A673 (cell line): ENCODE measurements at regions not wholly inside any gene's neighbourhood (a gene's known extent, or its start where the extent isn't known, plus 50 kb on each side); places are given as distances from the start of the nearest gene placed in this dataset.

Source experiments
- EZH2 ChIP-seq: fragments of 200-600 bp; sonication (generic); IDR thresholded peaks from 2 replicates; pipeline ENCODE4 v1.6.1; 2017; ENCODE audit warnings: borderline replicate concordance, low read depth, mild to moderate bottlenecking, mixed read lengths, antibody characterized with exemption, low read length; ENCODE audit not compliant: poor library complexity, severe bottlenecking
- TF ChIP-seq, protein P1 (sequence below): fragments of 300-800, 200-600 bp; sonication (generic); conservative IDR thresholded peaks from 2 replicates; pipeline ENCODE4 v1.5.1; 2017; ENCODE audit warnings: low read depth, mild to moderate bottlenecking, antibody characterized with exemption, low read length, moderate library complexity, mixed read lengths

DNA sequence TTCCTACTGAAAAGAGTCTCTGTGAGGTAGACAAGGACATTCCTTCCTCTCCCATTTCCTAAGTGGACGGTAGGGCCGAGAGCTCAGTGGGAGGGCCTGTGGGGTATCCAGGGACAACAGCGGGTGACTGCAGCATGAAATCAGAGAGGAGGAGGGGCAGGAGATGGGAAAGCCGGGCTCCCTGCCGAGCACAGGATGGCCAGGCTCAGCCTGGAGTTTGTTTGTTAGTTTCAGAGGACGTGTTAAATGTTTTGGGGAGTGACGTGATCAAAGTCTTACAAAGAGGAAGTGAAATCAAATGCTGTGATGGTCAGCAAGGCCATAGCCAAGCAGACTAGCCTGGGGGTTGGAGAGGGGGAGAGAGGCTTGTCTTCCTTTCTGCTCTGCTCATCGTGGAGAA is 152.7 kb downstream of the ADAMTS15 start:
- TF ChIP-seq, protein P1, sequence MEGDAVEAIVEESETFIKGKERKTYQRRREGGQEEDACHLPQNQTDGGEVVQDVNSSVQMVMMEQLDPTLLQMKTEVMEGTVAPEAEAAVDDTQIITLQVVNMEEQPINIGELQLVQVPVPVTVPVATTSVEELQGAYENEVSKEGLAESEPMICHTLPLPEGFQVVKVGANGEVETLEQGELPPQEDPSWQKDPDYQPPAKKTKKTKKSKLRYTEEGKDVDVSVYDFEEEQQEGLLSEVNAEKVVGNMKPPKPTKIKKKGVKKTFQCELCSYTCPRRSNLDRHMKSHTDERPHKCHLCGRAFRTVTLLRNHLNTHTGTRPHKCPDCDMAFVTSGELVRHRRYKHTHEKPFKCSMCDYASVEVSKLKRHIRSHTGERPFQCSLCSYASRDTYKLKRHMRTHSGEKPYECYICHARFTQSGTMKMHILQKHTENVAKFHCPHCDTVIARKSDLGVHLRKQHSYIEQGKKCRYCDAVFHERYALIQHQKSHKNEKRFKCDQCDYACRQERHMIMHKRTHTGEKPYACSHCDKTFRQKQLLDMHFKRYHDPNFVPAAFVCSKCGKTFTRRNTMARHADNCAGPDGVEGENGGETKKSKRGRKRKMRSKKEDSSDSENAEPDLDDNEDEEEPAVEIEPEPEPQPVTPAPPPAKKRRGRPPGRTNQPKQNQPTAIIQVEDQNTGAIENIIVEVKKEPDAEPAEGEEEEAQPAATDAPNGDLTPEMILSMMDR = no peak
- TF ChIP-seq EZH2 = no peak
